BE2C (cell line): ENCODE measurements at regions not wholly inside any gene's neighbourhood (a gene's known extent, or its start where the extent isn't known, plus 50 kb on each side); places are given as distances from the start of the nearest gene placed in this dataset.

ENCODE experiments used
- DNase-seq: peaks from one replicate; pipeline ENCODE4 v3.0.0-alpha.2; 2020
- H3K27me3 ChIP-seq: fragments of 250-450 bp; sonication (Bioruptor Pico); 2 replicates; pipeline ENCODE4 v1.5.1; 2020; ENCODE audit warnings: mild to moderate bottlenecking
- H3K36me3 ChIP-seq: fragments of 250-450 bp; sonication (Bioruptor Pico); 2 replicates; pipeline ENCODE4 v1.5.1; 2020; ENCODE audit warnings: mild to moderate bottlenecking
- H3K4me1 ChIP-seq: fragments of 250-450 bp; sonication (Bioruptor Pico); 2 replicates; pipeline ENCODE4 v1.5.1; 2020
- H3K4me3 ChIP-seq: 2 replicates; pipeline ENCODE4 v1.5.1; 2011; ENCODE audit warnings: low read depth, low read length
- H3K9me3 ChIP-seq: fragments of 250-450 bp; sonication (Bioruptor Pico); 2 replicates; pipeline ENCODE4 v1.5.1; 2020
- TF ChIP-seq, protein P1 (sequence below): IDR thresholded peaks from 2 replicates; pipeline ENCODE4 v1.5.1; 2012; ENCODE audit warnings: mild to moderate bottlenecking, low read depth, low read length

DNA sequence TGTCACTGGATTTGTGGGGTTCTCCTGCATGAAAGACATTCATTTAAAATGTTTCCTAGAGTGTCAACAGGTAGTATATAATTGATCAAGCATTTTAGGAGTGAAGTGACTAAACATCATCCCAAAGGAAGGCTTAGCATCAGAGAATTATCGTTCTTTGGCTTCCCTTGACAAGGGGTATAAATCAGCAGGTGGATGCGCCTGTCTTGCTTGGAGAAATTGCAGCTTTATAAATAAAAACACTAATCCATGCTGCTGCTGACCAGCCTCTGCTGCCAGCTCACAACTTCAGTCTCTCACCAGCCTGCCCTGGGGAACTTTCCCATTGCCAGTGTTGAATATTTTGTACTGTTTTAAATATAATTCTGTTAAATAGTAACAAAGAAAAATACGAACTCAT lies 1184.7 kb upstream of the TENM4 start:
- no peak for DNase-seq
- no peaks in the 10 kb centered on the region for H3K36me3 ChIP-seq
- H3K27me3 ChIP-seq, result no peaks in the 10 kb centered on the region
- no peak overlapping the region for H3K4me3 ChIP-seq
- no peaks in the 10 kb centered on the region for H3K4me1 ChIP-seq
- H3K9me3 ChIP-seq, result no peaks in the 10 kb centered on the region
- TF ChIP-seq, protein P1, sequence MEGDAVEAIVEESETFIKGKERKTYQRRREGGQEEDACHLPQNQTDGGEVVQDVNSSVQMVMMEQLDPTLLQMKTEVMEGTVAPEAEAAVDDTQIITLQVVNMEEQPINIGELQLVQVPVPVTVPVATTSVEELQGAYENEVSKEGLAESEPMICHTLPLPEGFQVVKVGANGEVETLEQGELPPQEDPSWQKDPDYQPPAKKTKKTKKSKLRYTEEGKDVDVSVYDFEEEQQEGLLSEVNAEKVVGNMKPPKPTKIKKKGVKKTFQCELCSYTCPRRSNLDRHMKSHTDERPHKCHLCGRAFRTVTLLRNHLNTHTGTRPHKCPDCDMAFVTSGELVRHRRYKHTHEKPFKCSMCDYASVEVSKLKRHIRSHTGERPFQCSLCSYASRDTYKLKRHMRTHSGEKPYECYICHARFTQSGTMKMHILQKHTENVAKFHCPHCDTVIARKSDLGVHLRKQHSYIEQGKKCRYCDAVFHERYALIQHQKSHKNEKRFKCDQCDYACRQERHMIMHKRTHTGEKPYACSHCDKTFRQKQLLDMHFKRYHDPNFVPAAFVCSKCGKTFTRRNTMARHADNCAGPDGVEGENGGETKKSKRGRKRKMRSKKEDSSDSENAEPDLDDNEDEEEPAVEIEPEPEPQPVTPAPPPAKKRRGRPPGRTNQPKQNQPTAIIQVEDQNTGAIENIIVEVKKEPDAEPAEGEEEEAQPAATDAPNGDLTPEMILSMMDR, result no peak

DNA sequence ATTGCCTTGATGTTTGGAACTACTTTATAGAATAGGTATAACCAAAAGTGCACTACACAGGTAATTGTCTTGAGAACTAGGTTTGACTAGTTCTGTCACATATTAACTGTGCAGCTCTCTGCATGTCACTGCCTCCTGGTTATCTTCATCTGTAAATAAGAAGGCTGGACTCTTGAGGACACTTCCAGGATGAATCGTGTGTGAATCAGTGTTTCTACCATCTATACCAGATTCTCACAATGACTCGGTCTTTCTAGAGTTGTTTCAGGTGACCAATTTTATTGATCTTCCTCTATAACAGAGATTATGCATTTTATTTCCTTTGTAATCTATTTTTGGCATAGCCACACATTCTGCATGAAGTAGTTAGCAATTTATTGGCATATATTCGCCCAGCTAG lies 1181.0 kb upstream of the TENM4 start:
- Histone ChIP-seq H3K9me3 (no peaks in the 10 kb centered on the region), H3K36me3 (no peaks in the 10 kb centered on the region), H3K4me1 (no peaks in the 10 kb centered on the region), H3K4me3 (no peak overlapping the region), H3K27me3 (no peaks in the 10 kb centered on the region)
- TF ChIP-seq, protein P1, result no peak
- no peak for DNase-seq

DNA sequence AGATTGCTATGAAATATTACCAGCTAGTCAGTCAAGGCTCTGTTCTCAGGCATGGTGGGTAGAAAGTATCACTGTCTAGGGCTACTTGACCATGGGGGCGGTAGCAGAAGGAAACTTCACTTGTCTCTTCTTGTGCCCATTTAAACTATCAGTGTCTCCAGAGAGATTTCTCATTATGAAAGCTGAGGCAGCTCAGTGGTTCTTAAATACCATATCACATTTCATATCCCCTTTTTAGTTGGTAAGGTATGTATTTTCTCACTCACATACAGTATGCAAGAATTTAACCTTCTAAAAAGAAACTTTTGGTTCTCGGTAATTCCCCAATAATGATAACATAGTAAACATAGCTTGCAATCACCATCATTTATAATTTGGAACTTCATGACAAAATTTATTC lies 1180.0 kb upstream of the TENM4 start:
- no peaks in the 10 kb centered on the region for H3K36me3 ChIP-seq
- no peak overlapping the region for H3K4me3 ChIP-seq
- DNase-seq, result no peak
- TF ChIP-seq, protein P1, result no peak
- no peaks in the 10 kb centered on the region for H3K9me3 ChIP-seq
- H3K4me1 ChIP-seq, result no peaks in the 10 kb centered on the region
- H3K27me3 ChIP-seq, result no peaks in the 10 kb centered on the region

DNA sequence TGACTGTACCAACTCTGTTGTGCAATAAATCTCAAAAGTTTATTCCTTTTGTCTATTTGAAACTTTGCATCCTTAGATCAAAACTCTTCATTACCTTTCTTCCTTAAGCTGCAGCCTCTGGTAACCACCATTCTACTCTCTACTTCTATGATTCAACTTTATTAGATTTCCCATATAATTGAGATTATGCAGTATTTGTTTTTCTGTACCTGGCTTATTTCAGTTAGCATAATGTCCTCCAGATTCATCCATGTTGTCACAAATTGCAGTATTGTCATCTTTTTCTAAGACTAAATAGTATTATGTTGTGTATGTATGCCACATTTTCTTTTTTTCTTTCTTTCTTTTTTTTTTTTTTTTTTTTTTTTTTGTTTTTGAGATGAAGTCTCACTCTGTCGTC lies 1176.3 kb upstream of the TENM4 start:
- H3K4me1 ChIP-seq, result no peaks in the 10 kb centered on the region

DNA sequence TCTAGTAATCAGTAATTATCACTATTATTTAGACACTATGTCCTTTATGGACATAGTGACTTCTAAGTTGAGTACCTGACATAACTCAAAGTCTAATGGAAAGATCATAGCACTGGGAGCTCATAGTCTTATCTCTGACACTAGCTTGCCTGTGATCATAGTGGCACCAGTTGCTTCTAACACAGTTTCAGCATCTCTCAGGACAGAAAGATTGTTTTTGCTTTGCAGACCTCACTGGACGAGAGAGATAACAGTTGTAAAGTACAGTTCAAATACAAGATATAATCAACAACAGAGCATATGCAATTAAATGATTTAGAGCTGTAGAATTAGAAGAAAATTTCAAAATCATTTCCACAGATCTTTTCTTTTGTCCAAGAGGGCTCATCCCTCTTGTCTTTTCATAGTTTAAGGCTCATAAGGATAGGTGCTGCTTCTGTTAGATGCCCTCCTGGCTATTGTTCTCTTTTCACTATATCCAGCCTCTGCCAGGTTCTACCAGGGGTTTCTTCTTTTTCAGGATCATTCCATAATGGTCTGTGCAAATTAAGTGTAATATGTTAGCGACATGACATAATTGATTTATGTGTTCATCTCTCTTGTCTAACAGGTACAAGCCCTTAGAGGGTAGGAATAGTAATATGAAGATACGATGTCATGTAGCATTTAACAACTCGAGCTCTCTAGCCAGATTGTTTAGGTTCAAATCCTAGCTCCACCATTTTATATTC lies 1175.4 kb upstream of the TENM4 start:
- Histone ChIP-seq H3K9me3 (no peaks in the 10 kb centered on the region; the same call in 1 of the 2 replicates), H3K27me3 (no peaks in the 10 kb centered on the region), H3K4me1 (no peaks in the 10 kb centered on the region), H3K36me3 (no peaks in the 10 kb centered on the region), H3K4me3 (no peak overlapping the region)
- DNase-seq, result no peak
- TF ChIP-seq, protein P1, result no peak

More for the DNA sequence above, 1176.3 kb upstream of the TENM4 start:
- TF ChIP-seq, protein P1, result no peak
- H3K36me3 ChIP-seq, result no peaks in the 10 kb centered on the region
- H3K27me3 ChIP-seq, result no peaks in the 10 kb centered on the region
- no peaks in the 10 kb centered on the region; the same call in 1 of the 2 replicates for H3K9me3 ChIP-seq
- H3K4me3 ChIP-seq, result no peak overlapping the region
- DNase-seq, result no peak

DNA sequence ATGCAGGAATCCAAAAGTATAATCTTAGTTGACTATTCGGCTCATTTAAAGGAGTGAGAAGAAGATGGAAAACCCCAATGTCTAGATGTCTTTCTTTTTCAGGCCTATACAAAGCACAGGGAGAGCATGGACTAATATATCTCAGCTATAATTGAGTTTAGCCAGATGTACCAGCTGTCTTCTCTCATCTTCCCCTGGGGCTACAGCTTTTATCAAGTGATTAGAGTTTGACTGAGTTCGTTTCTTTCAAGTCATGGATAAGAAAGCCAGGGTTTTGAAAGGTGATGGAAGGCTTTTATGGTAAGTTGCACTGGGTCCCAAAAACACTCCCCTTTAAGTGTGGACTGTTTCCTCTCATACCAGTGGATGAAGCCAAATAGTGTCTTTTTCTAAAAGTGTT lies 1172.8 kb upstream of the TENM4 start:
- no peak for DNase-seq
- H3K27me3 ChIP-seq, result no peaks in the 10 kb centered on the region
- H3K36me3 ChIP-seq, result no peaks in the 10 kb centered on the region
- peaks cover 6% of the 10 kb centered on the region for H3K9me3 ChIP-seq
- TF ChIP-seq, protein P1, result no peak
- no peak overlapping the region for H3K4me3 ChIP-seq
- H3K4me1 ChIP-seq, result no peaks in the 10 kb centered on the region
